GM19438 (cell line): ENCODE measurements at regions not wholly inside any gene's neighbourhood (a gene's known extent, or its start where the extent isn't known, plus 50 kb on each side); places are given as distances from the start of the nearest gene placed in this dataset.
"Not testable (repeated sequence)": the region's sequence is repeated elsewhere in the genome, so short reads cannot be mapped to it uniquely, and the experiment has no call there.

Experiments used
- ATAC-seq: cut with Tn5 transposase; IDR thresholded peaks from one replicate; pipeline ENCODE4 v1.9.1; 2021; ENCODE audit warnings: low read depth; ENCODE audit not compliant: unreplicated experiment

DNA sequence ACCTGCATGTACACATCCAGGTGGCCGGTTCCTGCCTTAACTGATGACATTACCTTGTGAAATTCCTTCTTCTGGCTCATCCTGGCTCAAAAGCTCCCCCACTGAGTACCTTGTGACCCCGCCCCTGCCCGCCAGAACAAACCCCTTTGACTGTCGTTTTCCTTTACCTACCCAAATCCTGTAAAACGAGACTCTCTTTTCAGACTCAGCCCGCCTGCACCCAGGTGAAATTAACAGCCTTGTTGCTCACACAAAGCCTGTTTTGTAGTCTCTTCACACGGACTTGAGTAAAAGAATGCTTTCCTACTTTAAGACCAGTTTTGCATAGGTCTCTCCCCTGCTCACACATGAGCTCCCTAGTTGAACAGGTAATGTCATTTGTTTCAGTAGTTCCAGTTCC, 667.4 kb upstream of the GBE1 start:
- ATAC-seq, result not testable (repeated sequence)

DNA sequence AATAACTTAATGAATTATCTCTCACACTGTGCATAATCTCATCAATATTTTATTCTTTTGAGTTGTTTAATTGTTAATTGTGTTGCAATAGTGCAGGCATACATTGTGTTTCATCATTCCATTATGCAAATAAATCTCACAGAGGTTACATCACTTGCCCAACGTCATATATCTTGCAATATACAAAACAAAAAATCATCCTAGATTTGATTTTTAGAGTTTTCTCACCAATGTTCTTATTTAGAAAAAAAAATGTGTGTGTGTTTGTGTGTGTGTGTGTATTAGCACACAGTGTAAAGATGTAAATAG, 662.5 kb upstream of the GBE1 start:
- no peak for ATAC-seq

DNA sequence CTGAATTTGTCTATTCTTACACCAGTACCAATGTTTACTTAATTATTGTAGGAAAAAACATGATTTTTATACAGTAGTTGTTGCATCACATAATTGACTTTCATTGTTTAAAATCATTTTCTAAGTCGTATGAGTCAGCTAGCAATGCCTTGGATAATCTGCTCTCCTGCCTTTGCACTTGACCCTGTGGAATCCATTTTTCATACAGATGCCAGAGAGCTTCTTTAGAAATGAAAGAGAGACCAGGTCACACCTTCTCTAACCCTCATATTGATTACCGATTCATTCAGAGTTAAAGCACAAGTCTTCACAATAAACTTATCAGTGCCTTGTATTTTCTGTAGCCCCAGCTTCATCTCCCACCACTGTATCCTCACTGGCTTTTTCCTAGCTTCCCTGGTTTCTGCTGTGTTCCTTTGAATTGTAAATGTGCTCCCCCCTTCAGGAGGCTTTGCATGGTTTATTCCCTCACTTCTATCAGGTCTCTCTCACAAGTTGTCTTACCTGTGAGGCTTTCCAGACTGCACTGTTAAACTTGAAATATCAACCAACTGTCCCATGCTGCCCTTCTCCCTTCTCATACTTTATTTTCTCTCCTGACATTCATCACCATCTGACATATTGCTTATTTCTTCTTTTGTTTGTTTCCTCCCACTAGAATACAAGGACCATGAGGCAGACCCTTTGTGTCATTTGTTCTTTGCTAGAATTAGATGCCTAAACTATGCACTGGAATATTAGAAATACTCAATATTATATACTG, 662.0 kb upstream of the GBE1 start:
- no peak for ATAC-seq

DNA sequence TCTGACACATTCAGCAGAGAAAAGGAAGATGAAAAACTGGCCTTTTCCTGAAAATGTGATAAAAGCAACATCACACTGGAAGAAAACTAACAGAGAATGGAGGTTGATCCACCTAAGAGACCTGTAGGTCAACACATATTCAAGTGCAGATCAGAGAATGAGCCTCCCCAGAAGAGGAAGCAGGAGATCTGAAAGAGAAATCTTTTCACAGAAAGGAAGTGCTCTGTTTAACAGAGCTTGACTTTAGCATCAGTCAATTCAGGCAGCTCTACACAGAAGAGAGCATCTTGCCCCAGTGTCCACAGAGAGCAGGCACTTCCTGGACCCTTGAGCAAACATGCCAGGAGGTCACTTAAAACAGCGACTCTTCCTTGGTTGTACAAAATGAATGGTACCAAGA, 655.4 kb upstream of the GBE1 start:
- no peak for ATAC-seq

DNA sequence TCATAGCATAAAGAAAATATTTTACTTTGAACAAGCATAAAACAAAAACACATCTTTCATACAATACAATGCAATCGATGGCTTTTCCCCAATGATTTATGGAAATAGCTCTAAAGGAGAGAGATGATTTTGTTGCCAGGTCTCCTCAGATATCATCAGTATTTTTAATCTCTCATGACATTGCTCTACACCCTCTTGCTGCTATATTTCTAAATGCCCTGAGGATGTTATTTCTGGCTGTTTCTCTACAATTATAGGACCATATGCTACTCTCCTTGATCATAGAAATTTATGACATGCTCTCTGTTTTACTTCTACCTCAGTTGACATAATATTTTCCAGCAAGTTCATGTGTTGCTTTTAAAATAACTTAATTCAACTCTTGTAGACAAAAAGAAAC, 654.9 kb upstream of the GBE1 start:
- ATAC-seq, result no peak

DNA sequence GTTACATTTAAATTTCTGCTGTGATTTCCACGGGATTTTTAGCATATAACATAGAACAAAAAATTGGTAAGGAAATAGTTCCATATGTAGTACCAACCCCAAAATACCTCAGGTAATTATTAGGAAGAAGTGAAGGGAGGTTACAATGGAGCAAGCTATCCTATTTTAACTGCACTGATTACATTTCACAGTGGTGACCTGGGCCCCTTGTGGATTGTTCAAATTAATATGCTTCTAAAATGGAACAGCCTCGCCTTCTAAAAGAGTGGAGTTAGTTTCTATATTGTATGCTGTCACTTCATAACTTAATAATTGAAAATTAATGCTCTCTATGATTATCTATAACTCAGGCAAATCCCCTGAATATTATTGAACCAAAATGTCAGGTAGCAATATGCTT, 651.7 kb upstream of the GBE1 start:
- no peak for ATAC-seq

DNA sequence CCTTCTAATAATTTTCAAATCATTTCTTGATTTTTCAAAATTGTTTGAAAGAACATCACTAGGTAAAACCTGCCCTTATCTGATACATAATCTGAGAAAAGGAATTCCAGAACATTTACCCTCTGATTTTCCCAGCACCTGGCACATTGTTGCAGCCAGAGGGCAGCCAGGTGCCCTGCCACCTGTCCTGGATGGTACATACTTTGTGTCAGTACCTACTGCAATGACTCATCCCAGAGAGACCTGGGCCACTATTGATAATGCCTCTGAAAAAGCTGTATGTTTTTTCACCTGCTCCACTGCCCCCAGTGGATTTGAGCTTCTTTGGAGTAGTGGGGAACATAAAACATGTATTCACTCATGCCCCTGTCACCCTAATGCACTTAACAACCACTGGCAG, 648.9 kb upstream of the GBE1 start:
- no peak for ATAC-seq

DNA sequence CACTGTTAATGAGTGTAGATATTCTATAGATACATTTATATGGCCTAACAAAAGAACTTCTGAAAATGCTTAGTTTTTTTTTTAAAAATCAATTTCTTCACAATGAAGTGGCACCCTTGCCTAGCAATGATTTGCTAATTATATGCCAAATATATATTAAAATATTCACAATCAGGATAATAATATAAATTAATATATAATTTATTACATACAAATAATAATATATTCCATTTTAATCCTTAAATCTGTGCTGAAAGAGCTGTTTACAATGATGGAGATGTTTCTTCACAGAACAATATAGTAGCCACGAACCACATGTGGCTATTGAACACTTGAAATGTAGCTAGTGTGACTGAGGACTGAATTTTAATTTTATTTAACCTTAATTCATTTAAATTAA, 648.4 kb upstream of the GBE1 start:
- ATAC-seq, result no peak

DNA sequence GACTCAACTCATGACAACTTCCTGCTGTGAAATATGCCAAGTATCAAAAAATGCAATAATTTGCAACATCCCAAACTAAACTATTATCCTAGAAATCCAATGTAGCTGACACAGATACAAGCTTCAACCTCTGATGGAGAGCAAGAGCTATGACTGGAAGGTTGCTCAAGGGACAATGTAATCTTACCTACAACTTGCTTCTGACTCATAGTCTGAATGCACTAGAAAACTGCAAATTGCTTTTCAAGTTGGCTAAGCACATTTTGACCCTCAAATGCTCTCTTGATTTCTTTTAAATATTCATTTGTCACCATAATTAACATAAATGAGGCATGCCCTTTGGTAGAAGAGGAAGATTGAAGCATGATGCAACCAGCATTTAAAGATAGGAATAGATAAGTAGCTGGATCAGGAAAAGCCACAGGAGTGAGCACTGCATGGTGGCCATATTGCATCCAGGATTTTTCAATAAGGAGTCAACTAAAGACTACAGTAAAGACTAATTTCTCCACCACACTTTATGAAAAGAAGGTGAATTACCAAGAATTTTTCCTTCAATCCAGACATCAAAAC, 630.8 kb upstream of the GBE1 start:
- ATAC-seq, result no peak

DNA sequence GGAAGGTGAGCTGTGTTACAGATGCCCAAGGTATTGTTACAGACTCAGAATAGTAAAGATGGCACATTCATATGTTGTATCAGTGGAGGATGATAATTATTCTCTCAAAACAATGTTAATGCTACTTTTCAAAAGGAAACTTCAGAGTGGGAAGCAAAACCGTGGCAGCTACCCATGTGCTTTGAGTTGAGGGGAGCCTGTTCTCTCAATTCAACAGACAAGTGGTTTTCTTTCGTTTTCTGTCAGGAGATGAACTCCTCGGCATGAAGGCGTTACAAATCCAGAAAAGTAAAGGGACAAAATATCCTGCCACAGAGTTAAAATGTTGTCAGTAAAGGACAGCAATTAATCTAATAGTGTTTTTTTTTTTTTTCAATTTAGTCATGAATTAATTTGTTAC, 629.4 kb upstream of the GBE1 start:
- no peak for ATAC-seq

DNA sequence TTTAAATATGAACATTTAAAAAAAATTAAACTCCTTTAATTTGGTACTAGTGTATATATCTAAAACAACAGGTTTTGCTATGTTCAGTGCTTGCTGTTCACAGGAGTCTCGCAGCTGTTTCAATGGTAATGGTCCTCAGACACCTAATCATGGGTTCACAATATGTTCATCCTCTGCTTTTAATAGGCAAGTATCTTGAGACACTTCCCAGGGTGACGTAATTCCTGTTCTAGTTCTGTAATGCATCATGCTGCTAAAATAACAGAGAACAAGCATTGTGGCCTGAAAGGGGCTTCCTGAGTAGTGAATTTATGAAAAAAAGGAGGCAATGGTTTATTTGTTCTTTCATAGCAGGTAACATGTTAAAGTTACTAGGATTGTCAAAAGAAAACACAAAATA, 625.2 kb upstream of the GBE1 start:
- no peak for ATAC-seq

DNA sequence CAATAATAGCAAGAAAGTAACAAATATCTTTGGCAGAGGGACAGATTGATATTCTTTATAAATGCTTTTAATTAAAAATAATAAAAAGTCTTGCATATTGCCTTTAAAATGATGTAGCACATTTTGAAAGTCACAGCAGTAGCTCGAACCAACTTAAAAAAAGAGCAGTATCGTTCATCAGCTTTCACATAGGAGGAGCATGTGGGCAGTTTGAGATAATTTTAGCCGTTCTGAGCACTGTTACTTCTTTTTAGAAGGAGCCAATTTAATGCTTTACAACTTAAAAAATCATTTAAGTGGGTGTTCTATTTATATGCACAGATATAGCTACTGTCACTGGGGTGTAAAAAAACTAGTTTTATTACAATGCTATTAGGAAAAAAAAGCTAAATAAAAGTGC, 622.7 kb upstream of the GBE1 start:
- ATAC-seq, result no peak

DNA sequence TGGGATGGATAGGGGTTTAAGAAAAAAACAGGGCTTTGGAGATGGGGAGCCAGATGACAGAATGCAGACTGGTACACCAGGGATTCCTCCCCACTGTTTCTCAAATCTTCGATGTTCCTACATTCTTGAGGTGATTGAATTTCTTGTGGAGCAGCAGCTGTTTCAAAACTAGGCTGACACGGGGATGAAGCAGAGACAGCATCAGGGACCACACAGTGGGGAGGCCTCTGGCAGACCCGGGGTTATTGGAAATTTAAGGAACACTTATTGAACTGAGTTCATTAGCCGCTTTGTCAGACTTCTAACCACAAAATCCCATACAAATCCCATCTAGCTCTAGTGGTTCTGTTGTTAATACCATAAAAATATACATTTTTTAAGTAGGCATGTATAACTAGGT, 621.4 kb upstream of the GBE1 start:
- ATAC-seq, result no peak

DNA sequence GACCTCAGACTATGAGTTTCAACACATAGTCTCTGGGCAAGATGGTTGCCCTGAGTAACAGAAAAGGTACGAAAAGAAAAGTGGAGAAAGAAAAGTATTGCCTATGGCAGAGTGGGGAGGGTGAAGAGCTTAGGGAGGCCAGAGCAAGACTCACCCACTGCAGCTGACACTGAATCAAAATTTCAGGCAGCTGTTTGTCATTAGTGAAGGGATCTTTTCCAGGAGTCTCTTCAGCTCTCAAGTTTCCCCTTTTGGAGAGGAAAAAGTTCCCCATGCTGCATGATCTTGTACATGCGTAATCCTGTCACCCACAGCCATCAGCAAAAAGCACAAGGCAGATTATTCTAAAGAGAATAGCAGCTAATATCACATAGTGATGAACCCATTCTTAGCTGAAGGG, 616.9 kb upstream of the GBE1 start:
- no peak for ATAC-seq

DNA sequence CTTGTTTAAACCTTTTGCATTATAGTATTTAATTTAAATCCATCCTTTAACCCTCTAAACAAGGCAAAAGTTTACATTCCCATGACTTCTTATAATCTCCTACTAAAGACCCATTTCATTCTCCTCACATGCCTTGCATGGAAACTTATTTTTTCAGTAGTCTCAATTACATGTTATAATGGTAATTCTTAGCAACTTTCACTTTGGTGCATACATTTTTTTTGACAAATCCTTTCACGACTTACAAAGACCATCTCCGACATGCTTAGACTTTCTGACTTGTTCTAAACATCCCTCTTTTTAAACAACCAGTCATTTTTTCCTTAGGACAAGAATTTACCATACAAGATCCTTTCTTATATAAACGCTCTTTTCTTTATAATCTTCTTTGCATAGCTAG, 615.4 kb upstream of the GBE1 start:
- ATAC-seq, result no peak

DNA sequence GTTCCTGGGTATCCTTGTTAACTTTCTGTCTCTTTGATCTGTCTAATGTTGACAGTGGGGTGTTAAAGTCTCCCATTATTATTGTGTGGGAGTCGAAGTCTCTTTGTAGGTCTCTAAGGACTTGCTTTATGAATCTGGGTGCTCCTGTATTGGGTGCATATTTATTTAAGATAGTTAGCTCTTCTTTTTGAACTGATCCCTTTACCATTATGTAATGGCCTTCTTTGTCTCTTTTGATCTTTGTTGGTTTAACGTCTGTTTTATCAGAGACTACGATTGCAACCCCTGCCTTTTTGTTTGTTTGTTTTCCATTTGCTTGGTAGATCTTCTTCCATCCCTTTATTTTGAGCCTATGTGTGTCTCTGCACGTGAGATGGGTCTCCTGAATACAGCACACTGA, 612.4 kb upstream of the GBE1 start:
- ATAC-seq, result not testable (repeated sequence)

DNA sequence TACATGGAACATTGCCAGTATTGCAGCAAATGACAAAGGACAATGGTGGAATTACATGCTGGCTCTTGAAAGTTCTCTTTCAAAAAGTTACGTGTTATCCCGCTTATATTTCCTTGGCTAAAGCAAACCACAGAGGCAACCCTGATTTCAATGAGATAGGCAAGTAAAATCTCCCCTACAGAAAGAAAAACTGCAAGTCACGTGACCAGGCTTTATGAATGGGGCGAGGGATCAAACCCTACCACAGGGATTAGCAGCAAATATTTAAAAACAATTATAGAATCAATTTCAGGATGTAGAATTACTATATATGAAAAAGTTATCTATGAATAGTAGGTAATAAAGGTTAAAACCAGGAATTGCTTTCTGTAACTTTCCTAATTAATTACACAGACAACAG, 603.4 kb upstream of the GBE1 start:
- ATAC-seq, result no peak

DNA sequence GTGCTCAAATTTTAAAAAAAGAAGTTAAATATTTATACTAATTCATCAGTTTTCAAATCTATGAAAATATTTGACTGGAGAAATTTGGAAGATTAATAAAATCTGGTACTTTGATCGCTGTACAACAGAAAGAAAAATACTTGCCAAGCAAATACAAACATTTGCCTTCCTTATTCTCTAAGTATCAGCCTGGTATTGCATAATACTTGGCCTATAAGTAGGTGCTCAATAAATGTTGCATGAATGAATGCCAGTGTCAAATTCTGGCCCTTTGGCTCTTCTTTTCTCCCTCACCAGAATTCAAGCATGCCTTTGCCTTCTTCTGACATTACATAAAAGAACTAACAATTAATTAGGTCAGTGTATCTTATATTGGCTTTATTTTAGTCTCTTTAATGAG, 601.7 kb upstream of the GBE1 start:
- no peak for ATAC-seq

DNA sequence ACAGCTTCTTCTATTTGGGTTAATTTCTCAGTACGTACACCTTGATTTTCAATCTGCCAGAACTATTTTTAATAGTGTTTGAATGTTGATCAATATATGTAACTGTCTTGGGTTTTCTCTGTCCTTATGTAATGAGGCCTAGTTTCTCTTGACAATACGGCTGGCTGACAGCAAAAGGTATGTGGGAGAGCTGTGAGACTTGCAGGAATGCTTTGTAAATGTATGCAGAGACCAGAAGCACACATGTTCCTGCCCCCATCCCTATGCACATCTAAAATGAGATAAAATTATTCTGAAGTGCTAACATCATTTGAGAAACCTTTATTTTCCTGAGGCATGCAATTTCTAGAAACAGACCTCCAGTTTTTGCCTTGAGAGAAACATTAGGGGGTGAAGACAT, 593.8 kb upstream of the GBE1 start:
- ATAC-seq, result no peak

DNA sequence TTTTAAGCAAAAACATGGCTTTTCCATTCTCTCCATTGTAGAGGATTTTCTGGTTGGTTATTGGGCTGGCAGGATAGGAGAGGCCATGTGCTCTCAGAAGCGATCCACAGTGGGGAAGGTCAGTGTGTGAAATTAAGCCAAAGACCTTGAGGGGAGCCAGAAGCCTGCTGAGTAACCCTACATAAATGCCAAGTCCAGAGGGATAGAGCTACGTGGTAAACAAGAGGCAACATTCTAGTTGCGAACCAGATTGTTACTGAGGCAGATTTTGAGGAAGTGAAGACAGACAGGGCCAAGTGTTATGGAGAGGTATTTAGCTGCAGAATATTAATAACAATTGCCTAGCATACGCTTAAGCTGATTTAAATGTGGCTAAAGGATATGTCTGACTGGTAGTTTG, 592.8 kb upstream of the GBE1 start:
- ATAC-seq, result no peak

DNA sequence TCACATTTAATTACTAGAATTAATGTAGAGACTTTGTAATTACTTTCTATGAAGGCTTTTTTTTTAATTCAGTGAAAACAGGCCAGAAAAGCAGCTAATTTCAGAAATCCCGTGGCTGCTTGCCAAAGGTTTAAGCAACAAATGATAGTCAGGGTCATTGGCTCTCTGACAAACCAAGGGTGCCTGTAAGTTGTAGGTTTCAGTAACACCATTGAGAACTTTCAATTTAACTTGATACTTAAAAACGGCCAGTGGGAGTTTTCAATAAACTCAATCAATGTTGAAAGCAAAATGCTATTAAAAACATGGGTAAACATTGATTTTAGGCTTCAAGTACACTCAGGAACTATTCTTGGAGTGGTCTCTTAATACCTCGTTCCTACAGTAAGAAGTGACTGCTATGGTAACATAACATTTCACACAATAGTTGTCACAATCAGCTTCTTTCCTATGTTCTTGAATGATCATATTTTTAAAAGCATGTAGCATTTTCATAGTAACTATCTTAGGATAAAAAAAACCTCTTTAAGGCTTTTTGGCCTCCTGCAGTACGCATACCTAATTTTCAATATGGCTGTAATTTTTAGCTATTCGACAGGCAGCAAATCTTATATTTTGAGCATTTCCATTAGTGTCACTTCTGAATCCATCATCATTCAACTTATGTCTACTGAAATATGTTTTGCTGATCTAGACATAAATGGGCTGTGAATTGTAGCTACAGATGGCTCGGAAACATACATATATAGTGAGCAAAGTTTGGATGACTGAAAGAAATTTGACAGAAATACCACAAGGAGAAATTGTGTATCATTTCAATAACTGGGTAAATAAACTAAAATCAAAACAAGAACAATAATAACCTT, 592.1 kb upstream of the GBE1 start:
- ATAC-seq, result no peak

DNA sequence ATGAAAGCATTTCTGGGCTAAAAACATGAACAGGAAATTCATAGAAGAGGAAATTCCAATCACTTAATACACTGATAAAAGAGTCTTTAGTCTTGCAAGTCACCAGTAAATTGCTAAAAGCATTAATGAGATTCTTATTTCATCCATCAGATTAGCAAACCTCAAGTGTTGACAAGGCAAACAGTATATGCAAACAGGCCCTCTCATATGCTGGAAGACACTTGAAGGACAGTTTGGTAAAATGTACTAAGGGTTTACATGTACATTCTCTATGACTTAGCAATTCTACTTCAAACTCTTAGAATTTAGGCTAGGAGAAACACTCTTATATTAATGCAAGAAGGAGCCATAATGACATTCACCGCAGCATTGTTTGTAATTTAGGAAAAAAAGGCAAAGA, 586.1 kb upstream of the GBE1 start:
- ATAC-seq, result no peak
